ENCODE measurements at regions not wholly inside any gene's neighbourhood (a gene's known extent, or its start where the extent isn't known, plus 50 kb on each side); places are given as distances from the start of the nearest gene placed in this dataset.

DNA sequence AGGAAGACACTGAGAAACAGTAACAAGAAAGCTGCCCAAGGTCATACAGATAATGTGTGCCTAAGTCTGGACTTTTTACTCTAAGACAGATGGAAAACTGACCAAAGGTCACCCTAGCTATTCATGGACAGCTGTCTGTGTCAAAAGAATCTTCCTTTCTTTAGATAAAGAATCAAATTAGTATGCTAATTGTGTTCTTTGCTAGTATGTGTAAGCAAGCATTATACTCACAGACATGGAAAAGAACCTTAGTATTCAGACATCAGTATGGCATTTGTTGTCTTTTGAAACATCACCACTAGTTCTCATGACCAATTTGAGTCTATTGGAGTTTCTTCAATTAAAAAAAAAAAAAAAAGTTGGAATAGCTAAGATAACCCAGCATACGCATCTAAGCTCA is 91.8 kb upstream of the SOX2 start (continued):
- TF ChIP-seq, protein P1, sequence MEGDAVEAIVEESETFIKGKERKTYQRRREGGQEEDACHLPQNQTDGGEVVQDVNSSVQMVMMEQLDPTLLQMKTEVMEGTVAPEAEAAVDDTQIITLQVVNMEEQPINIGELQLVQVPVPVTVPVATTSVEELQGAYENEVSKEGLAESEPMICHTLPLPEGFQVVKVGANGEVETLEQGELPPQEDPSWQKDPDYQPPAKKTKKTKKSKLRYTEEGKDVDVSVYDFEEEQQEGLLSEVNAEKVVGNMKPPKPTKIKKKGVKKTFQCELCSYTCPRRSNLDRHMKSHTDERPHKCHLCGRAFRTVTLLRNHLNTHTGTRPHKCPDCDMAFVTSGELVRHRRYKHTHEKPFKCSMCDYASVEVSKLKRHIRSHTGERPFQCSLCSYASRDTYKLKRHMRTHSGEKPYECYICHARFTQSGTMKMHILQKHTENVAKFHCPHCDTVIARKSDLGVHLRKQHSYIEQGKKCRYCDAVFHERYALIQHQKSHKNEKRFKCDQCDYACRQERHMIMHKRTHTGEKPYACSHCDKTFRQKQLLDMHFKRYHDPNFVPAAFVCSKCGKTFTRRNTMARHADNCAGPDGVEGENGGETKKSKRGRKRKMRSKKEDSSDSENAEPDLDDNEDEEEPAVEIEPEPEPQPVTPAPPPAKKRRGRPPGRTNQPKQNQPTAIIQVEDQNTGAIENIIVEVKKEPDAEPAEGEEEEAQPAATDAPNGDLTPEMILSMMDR (conservative IDR thresholded peaks at IDR 0.05; ENCODE audit: low read depth in 2 of 2), result no peak
- TF ChIP-seq EZH2 (IDR thresholded peaks at IDR 0.05; ENCODE audit: low read depth, unreplicated experiment), result no peak
- TF ChIP-seq, protein P2, sequence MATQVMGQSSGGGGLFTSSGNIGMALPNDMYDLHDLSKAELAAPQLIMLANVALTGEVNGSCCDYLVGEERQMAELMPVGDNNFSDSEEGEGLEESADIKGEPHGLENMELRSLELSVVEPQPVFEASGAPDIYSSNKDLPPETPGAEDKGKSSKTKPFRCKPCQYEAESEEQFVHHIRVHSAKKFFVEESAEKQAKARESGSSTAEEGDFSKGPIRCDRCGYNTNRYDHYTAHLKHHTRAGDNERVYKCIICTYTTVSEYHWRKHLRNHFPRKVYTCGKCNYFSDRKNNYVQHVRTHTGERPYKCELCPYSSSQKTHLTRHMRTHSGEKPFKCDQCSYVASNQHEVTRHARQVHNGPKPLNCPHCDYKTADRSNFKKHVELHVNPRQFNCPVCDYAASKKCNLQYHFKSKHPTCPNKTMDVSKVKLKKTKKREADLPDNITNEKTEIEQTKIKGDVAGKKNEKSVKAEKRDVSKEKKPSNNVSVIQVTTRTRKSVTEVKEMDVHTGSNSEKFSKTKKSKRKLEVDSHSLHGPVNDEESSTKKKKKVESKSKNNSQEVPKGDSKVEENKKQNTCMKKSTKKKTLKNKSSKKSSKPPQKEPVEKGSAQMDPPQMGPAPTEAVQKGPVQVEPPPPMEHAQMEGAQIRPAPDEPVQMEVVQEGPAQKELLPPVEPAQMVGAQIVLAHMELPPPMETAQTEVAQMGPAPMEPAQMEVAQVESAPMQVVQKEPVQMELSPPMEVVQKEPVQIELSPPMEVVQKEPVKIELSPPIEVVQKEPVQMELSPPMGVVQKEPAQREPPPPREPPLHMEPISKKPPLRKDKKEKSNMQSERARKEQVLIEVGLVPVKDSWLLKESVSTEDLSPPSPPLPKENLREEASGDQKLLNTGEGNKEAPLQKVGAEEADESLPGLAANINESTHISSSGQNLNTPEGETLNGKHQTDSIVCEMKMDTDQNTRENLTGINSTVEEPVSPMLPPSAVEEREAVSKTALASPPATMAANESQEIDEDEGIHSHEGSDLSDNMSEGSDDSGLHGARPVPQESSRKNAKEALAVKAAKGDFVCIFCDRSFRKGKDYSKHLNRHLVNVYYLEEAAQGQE (IDR thresholded peaks at IDR 0.05; ENCODE audit: unreplicated experiment), result no peak

DNA sequence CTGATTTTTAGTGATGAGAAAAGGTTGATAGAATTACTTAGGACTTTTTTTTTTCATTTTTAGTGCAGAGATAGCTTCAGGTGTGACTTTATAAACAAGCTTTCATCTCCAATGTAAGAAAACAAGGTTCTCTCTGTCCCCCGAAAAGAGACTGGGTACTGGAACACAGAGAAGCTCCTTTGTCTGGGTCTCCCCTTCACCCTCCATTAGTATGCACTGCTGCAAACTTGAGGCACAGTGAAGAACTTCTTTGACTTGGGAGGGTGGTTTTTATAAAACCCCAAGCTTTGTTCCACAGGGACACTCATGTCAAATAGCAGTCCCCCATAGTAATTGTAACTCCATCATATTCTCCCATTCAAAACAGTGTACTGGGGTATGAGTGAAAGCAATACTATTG is 93.5 kb upstream of the SOX2 start:
- Histone ChIP-seq H2AFZ (no peak overlapping the region), H3K4me1 (ENCODE audit: insufficient read depth) (peaks cover 9% of the 10 kb centered on the region; the same call in 1 of the 2 replicates), H3K4me3 (no peak overlapping the region), H3K4me2 (no peak overlapping the region), H3K79me2 (replicated peaks; ENCODE audit: insufficient read depth) (no peaks in the 10 kb centered on the region), H3F3A (replicated peaks; ENCODE audit: low read depth) (no peaks in the 10 kb centered on the region), H3K36me3 (ENCODE audit: insufficient read depth) (no peaks in the 10 kb centered on the region), H3K27me3 (ENCODE audit: insufficient read depth) (no peaks in the 10 kb centered on the region), H3K9me2 (ENCODE audit: insufficient read depth) (no peaks in the 10 kb centered on the region), H4K20me1 (replicated peaks; ENCODE audit: insufficient read depth) (no peaks in the 10 kb centered on the region), H3K27ac (ENCODE audit: low read depth) (no peak overlapping the region)
- ATAC-seq (no peak; the same call in 2 of the 3 replicates), DNase-seq (ENCODE audit: low spot score) (no peak)
- H3K4me1 Mint-ChIP-seq, result peaks cover 9% of the 10 kb centered on the region; the same call in 2 of the 3 replicates
- H3K27ac Mint-ChIP-seq, result no peak overlapping the region
- H3K27me3 Mint-ChIP-seq (ENCODE audit: insufficient read depth, low read depth, poor library complexity), result no peaks in the 10 kb centered on the region
- no peak overlapping the region for H3K4me3 Mint-ChIP-seq
- no peaks in the 10 kb centered on the region for H3K9me3 Mint-ChIP-seq
- H3K36me3 Mint-ChIP-seq (ENCODE audit: low read depth), result no peaks in the 10 kb centered on the region
- TF ChIP-seq EZH2phosphoT487 (IDR thresholded peaks at IDR 0.05; ENCODE audit: unreplicated experiment), result no peak
- TF ChIP-seq ZNF331 (CRISPR knock-in tag; IDR thresholded peaks at IDR 0.05; ENCODE audit: low read depth), result no peak
- no peak for TF ChIP-seq CREB1 (CRISPR knock-in tag; IDR thresholded peaks at IDR 0.05; ENCODE audit: low read depth)
- TF ChIP-seq, protein P3, sequence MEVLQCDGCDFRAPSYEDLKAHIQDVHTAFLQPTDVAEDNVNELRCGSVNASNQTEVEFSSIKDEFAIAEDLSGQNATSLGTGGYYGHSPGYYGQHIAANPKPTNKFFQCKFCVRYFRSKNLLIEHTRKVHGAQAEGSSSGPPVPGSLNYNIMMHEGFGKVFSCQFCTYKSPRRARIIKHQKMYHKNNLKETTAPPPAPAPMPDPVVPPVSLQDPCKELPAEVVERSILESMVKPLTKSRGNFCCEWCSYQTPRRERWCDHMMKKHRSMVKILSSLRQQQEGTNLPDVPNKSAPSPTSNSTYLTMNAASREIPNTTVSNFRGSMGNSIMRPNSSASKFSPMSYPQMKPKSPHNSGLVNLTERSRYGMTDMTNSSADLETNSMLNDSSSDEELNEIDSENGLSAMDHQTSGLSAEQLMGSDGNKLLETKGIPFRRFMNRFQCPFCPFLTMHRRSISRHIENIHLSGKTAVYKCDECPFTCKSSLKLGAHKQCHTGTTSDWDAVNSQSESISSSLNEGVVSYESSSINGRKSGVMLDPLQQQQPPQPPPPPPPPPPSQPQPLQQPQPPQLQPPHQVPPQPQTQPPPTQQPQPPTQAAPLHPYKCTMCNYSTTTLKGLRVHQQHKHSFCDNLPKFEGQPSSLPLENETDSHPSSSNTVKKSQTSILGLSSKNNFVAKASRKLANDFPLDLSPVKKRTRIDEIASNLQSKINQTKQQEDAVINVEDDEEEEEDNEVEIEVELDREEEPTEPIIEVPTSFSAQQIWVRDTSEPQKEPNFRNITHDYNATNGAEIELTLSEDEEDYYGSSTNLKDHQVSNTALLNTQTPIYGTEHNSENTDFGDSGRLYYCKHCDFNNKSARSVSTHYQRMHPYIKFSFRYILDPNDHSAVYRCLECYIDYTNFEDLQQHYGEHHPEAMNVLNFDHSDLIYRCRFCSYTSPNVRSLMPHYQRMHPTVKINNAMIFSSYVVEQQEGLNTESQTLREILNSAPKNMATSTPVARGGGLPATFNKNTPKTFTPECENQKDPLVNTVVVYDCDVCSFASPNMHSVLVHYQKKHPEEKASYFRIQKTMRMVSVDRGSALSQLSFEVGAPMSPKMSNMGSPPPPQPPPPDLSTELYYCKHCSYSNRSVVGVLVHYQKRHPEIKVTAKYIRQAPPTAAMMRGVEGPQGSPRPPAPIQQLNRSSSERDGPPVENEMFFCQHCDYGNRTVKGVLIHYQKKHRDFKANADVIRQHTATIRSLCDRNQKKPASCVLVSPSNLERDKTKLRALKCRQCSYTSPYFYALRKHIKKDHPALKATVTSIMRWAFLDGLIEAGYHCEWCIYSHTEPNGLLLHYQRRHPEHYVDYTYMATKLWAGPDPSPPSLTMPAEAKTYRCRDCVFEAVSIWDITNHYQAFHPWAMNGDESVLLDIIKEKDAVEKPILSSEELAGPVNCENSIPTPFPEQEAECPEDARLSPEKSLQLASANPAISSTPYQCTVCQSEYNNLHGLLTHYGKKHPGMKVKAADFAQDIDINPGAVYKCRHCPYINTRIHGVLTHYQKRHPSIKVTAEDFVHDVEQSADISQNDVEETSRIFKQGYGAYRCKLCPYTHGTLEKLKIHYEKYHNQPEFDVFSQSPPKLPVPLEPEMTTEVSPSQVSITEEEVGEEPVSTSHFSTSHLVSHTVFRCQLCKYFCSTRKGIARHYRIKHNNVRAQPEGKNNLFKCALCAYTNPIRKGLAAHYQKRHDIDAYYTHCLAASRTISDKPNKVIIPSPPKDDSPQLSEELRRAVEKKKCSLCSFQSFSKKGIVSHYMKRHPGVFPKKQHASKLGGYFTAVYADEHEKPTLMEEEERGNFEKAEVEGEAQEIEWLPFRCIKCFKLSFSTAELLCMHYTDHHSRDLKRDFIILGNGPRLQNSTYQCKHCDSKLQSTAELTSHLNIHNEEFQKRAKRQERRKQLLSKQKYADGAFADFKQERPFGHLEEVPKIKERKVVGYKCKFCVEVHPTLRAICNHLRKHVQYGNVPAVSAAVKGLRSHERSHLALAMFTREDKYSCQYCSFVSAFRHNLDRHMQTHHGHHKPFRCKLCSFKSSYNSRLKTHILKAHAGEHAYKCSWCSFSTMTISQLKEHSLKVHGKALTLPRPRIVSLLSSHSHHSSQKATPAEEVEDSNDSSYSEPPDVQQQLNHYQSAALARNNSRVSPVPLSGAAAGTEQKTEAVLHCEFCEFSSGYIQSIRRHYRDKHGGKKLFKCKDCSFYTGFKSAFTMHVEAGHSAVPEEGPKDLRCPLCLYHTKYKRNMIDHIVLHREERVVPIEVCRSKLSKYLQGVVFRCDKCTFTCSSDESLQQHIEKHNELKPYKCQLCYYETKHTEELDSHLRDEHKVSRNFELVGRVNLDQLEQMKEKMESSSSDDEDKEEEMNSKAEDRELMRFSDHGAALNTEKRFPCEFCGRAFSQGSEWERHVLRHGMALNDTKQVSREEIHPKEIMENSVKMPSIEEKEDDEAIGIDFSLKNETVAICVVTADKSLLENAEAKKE (CRISPR knock-in tag; IDR thresholded peaks at IDR 0.05), result no peak
- TF ChIP-seq, protein P4, sequence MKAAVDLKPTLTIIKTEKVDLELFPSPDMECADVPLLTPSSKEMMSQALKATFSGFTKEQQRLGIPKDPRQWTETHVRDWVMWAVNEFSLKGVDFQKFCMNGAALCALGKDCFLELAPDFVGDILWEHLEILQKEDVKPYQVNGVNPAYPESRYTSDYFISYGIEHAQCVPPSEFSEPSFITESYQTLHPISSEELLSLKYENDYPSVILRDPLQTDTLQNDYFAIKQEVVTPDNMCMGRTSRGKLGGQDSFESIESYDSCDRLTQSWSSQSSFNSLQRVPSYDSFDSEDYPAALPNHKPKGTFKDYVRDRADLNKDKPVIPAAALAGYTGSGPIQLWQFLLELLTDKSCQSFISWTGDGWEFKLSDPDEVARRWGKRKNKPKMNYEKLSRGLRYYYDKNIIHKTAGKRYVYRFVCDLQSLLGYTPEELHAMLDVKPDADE (IDR thresholded peaks at IDR 0.05), result no peak
- no peak for TF ChIP-seq JUNB (IDR thresholded peaks at IDR 0.05; ENCODE audit: unreplicated experiment)

Measured in GM23338 (cell line).